ENCODE measurements at regions not wholly inside any gene's neighbourhood (a gene's known extent, or its start where the extent isn't known, plus 50 kb on each side); places are given as distances from the start of the nearest gene placed in this dataset.
"Not testable (repeated sequence)": the region's sequence is repeated elsewhere in the genome, so short reads cannot be mapped to it uniquely, and the experiment has no call there.

GRCh38 chr18:40259115-40259835 lies 1695.8 kb upstream of the PIK3C3 start:
- Mint-ChIP-seq H3K27me3 (ENCODE audit: low read depth) (no peaks in the 10 kb centered on the region), H3K4me3 (no peak overlapping the region), H3K9me3 (ENCODE audit: insufficient read depth) (peaks cover 8% of the 10 kb centered on the region), H3K27ac (no peak overlapping the region), H3K36me3 (ENCODE audit: low read depth) (no peaks in the 10 kb centered on the region), H3K4me1 (ENCODE audit: low read depth) (no peaks in the 10 kb centered on the region)
- no peak for DNase-seq
- ChIA-PET POLR2A (no interaction called here), CTCF (no interaction called here)
- no peak for ATAC-seq

GRCh38 chr18:40258311-40258710 lies 1696.7 kb upstream of the PIK3C3 start:
- CTCF ChIA-PET, result no interaction called here
- H3K27ac Mint-ChIP-seq, result no peak overlapping the region
- no peak for DNase-seq
- no peaks in the 10 kb centered on the region for H3K4me1 Mint-ChIP-seq (ENCODE audit: low read depth)
- POLR2A ChIA-PET, result no interaction called here
- no peak overlapping the region for H3K4me3 Mint-ChIP-seq
- no peak for ATAC-seq
- H3K36me3 Mint-ChIP-seq (ENCODE audit: low read depth), result no peaks in the 10 kb centered on the region
- H3K9me3 Mint-ChIP-seq (ENCODE audit: insufficient read depth), result peaks cover 5% of the 10 kb centered on the region
- no peaks in the 10 kb centered on the region for H3K27me3 Mint-ChIP-seq (ENCODE audit: low read depth)

- CTCF ChIA-PET, result no interaction called here
- POLR2A ChIA-PET, result no interaction called here
Measured at GRCh38 chr18:40250236-40250635, 1704.8 kb upstream of the PIK3C3 start.

GRCh38 chr18:40249390-40250080 lies 1705.5 kb upstream of the PIK3C3 start:
- Mint-ChIP-seq H3K27me3 (ENCODE audit: low read depth) (no peaks in the 10 kb centered on the region), H3K27ac (no peak overlapping the region), H3K36me3 (ENCODE audit: low read depth) (no peaks in the 10 kb centered on the region), H3K9me3 (ENCODE audit: insufficient read depth) (peaks cover 5% of the 10 kb centered on the region), H3K4me3 (no peak overlapping the region), H3K4me1 (ENCODE audit: low read depth) (no peaks in the 10 kb centered on the region)
- ATAC-seq (no peak), DNase-seq (no peak)
- ChIA-PET CTCF (no interaction called here), POLR2A (no interaction called here)

More at GRCh38 chr18:40250236-40250635, 1704.8 kb upstream of the PIK3C3 start:
- Mint-ChIP-seq H3K27me3 (ENCODE audit: low read depth) (no peaks in the 10 kb centered on the region), H3K27ac (no peak overlapping the region), H3K4me3 (no peak overlapping the region), H3K4me1 (ENCODE audit: low read depth) (no peaks in the 10 kb centered on the region), H3K36me3 (ENCODE audit: low read depth) (no peaks in the 10 kb centered on the region), H3K9me3 (ENCODE audit: insufficient read depth) (peaks cover 5% of the 10 kb centered on the region)
- ATAC-seq (no peak), DNase-seq (no peak)

- H3K36me3 Mint-ChIP-seq (ENCODE audit: low read depth); H3K9me3 Mint-ChIP-seq (ENCODE audit: insufficient read depth); H3K4me1 Mint-ChIP-seq (ENCODE audit: low read depth); POLR2A ChIA-PET; CTCF ChIA-PET; H3K27ac Mint-ChIP-seq; H3K27me3 Mint-ChIP-seq (ENCODE audit: low read depth); ATAC-seq; H3K4me3 Mint-ChIP-seq; DNase-seq: not testable (repeated sequence)
Measured at GRCh38 chr18:40245612-40246011, 1709.4 kb upstream of the PIK3C3 start.

- H3K4me3 Mint-ChIP-seq, result no peak overlapping the region
- no peak for DNase-seq
- no peaks in the 10 kb centered on the region for H3K36me3 Mint-ChIP-seq (ENCODE audit: low read depth)
- no peak overlapping the region for H3K27ac Mint-ChIP-seq
- H3K4me1 Mint-ChIP-seq (ENCODE audit: low read depth), result no peaks in the 10 kb centered on the region
- no peaks in the 10 kb centered on the region for H3K27me3 Mint-ChIP-seq (ENCODE audit: low read depth)
- H3K9me3 Mint-ChIP-seq (ENCODE audit: insufficient read depth), result no peaks in the 10 kb centered on the region
- CTCF ChIA-PET, result no interaction called here
- POLR2A ChIA-PET, result no interaction called here
- no peak for ATAC-seq
Measured at GRCh38 chr18:40243607-40244006, 1711.4 kb upstream of the PIK3C3 start.

GRCh38 chr18:40235836-40236235 lies 1719.2 kb upstream of the PIK3C3 start:
- ATAC-seq (no peak), DNase-seq (no peak)
- H3K27ac Mint-ChIP-seq, result no peak overlapping the region
- no peaks in the 10 kb centered on the region for H3K36me3 Mint-ChIP-seq (ENCODE audit: low read depth)
- POLR2A ChIA-PET, result interaction anchor here (0.6 kb wide), 1 partner anchor 11 kb away, joined by 5 read pairs; no protein-coding TSS in a partner anchor
- no peaks in the 10 kb centered on the region for H3K4me1 Mint-ChIP-seq (ENCODE audit: low read depth)
- no peaks in the 10 kb centered on the region for H3K9me3 Mint-ChIP-seq (ENCODE audit: insufficient read depth)
- no peak overlapping the region for H3K4me3 Mint-ChIP-seq
- no peaks in the 10 kb centered on the region for H3K27me3 Mint-ChIP-seq (ENCODE audit: low read depth)
- CTCF ChIA-PET, result no interaction called here

- Mint-ChIP-seq H3K27me3 (ENCODE audit: low read depth) (no peaks in the 10 kb centered on the region), H3K4me1 (ENCODE audit: low read depth) (no peaks in the 10 kb centered on the region), H3K27ac (no peak overlapping the region), H3K36me3 (ENCODE audit: low read depth) (no peaks in the 10 kb centered on the region), H3K9me3 (ENCODE audit: insufficient read depth) (no peaks in the 10 kb centered on the region), H3K4me3 (no peak overlapping the region)
- CTCF ChIA-PET, result no interaction called here
- ATAC-seq, result no peak
- no peak for DNase-seq
- POLR2A ChIA-PET, result no interaction called here
Measured at GRCh38 chr18:40235323-40235722, 1719.7 kb upstream of the PIK3C3 start.

GRCh38 chr18:40233931-40234616 lies 1721.0 kb upstream of the PIK3C3 start:
- CTCF ChIA-PET, result no interaction called here
- no peak for ATAC-seq
- no peak overlapping the region for H3K4me3 Mint-ChIP-seq
- DNase-seq, result no peak
- H3K36me3 Mint-ChIP-seq (ENCODE audit: low read depth), result no peaks in the 10 kb centered on the region
- H3K9me3 Mint-ChIP-seq (ENCODE audit: insufficient read depth), result peaks cover 3% of the 10 kb centered on the region
- POLR2A ChIA-PET, result no interaction called here
- no peak overlapping the region for H3K27ac Mint-ChIP-seq
- no peaks in the 10 kb centered on the region for H3K27me3 Mint-ChIP-seq (ENCODE audit: low read depth)
- no peaks in the 10 kb centered on the region for H3K4me1 Mint-ChIP-seq (ENCODE audit: low read depth)

GRCh38 chr18:40222776-40223175 lies 1732.3 kb upstream of the PIK3C3 start:
- H3K4me1 Mint-ChIP-seq (ENCODE audit: low read depth), result no peaks in the 10 kb centered on the region
- ATAC-seq (no peak), DNase-seq (no peak)
- ChIA-PET CTCF (no interaction called here), POLR2A (no interaction called here)
- H3K27me3 Mint-ChIP-seq (ENCODE audit: low read depth), result no peaks in the 10 kb centered on the region
- no peaks in the 10 kb centered on the region for H3K9me3 Mint-ChIP-seq (ENCODE audit: insufficient read depth)
- no peaks in the 10 kb centered on the region for H3K36me3 Mint-ChIP-seq (ENCODE audit: low read depth)
- no peak overlapping the region for H3K27ac Mint-ChIP-seq
- H3K4me3 Mint-ChIP-seq, result no peak overlapping the region

- CTCF ChIA-PET, result no interaction called here
- H3K36me3 Mint-ChIP-seq (ENCODE audit: low read depth), result no peaks in the 10 kb centered on the region
Measured at GRCh38 chr18:40216856-40217255, 1738.2 kb upstream of the PIK3C3 start.

GRCh38 chr18:40215979-40216378 lies 1739.1 kb upstream of the PIK3C3 start:
- ChIA-PET CTCF (no interaction called here), POLR2A (no interaction called here)
- ATAC-seq, result no peak
- Mint-ChIP-seq H3K27ac (no peak overlapping the region), H3K9me3 (ENCODE audit: insufficient read depth) (peaks cover 4% of the 10 kb centered on the region), H3K4me1 (ENCODE audit: low read depth) (no peaks in the 10 kb centered on the region), H3K36me3 (ENCODE audit: low read depth) (no peaks in the 10 kb centered on the region), H3K4me3 (no peak overlapping the region), H3K27me3 (ENCODE audit: low read depth) (no peaks in the 10 kb centered on the region)
- DNase-seq, result no peak

More at GRCh38 chr18:40216856-40217255, 1738.2 kb upstream of the PIK3C3 start:
- Mint-ChIP-seq H3K27ac (no peak overlapping the region), H3K4me3 (no peak overlapping the region), H3K4me1 (ENCODE audit: low read depth) (no peaks in the 10 kb centered on the region), H3K27me3 (ENCODE audit: low read depth) (no peaks in the 10 kb centered on the region), H3K9me3 (ENCODE audit: insufficient read depth) (peaks cover 4% of the 10 kb centered on the region)
- POLR2A ChIA-PET, result no interaction called here
- ATAC-seq (no peak), DNase-seq (no peak)
